HG02798 (cell line): ENCODE measurements at regions not wholly inside any gene's neighbourhood (a gene's known extent, or its start where the extent isn't known, plus 50 kb on each side); places are given as distances from the start of the nearest gene placed in this dataset.
"Not testable (repeated sequence)": the region's sequence is repeated elsewhere in the genome, so short reads cannot be mapped to it uniquely, and the experiment has no call there.

Source experiments
- ATAC-seq: cut with Tn5 transposase; IDR thresholded peaks from one replicate; pipeline ENCODE4 v1.9.1; 2021; ENCODE audit warnings: mild to moderate bottlenecking; ENCODE audit not compliant: unreplicated experiment, poor library complexity

DNA sequence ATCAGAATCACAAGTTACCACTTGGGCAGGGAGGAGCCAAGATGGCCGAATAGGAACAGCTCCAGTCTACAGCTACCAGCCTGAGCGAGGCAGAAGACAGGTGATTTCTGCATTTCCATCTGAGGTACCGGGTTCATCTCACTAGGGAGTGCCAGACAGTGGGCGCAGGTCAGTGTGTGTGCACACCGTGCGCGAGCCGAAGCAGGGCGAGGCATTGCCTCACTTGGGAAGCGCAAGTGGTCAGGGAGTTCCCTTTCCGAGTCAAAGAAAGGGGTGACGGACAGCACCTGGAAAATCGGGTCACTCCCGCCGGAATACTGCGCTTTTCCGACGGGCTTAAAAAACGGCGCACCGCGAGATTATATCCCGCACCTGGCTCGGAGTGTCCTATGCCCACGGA, 99.8 kb upstream of the PBX1 start:
- not testable (repeated sequence) for ATAC-seq

DNA sequence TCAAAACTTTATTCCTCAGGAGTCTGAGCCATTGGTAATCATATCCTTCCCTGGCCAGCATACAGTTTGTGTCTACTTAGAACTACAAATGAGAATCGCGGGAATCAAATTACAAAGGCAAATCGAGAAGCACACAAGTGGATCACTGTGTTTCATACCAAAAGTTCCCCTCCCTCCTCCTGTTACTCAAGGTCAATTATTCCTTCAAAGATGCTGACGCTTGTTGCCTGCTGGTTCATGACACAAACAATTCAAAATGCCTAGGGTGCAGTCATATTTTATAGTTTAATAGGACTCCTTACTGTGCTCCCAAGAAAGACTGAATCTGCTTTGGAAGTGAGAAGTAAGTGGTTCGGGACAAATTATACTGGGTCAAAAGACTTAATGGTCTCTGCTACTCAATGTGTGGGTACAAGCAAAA, 93.0 kb upstream of the PBX1 start:
- ATAC-seq, result no peak

DNA sequence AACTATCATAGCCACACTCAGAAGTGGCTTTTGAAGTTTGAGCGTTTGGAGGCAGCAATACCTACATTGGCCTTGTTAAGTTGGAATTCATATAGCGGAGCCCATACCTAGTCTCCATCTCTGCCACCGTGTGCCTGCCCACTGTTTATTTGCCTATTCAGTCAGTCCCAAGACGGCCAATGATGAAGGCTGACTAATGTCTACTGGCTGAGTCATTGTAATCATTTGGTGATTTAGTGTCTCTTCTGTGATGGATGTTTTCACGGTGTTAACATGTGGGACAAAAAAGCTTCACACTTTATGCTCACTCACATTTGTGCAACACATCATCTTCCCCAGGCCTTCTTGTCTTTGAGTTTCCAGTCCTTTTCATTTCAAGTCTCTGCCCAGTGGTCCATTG, 92.6 kb upstream of the PBX1 start:
- ATAC-seq, result no peak

- ATAC-seq, result no peak
Measured at GRCh38 chr1:164470996-164471395, 88.0 kb upstream of the PBX1 start.

- ATAC-seq, result no peak
Measured at GRCh38 chr1:164472841-164473240, 86.1 kb upstream of the PBX1 start.

- ATAC-seq, result no peak
Measured at GRCh38 chr1:164473544-164473943, 85.4 kb upstream of the PBX1 start.

DNA sequence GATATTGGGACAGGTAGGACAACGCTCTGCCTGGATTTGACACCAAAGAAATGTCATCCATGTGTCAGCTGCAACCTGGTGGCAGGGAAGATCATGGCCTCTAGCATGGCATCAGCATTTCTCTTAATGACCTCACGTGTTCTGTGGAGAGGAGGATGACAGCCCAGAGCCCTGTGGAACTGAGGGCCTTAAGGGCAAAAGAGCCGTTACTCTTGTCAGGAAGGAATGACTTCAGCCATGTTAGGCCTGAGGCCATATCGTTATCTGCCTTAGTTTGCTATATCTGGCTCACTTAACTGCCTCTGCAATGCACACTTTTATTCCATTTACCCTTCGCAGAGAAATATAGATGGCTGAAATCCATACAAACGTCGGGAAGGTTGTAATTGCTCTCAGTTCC, 83.2 kb upstream of the PBX1 start:
- no peak for ATAC-seq

DNA sequence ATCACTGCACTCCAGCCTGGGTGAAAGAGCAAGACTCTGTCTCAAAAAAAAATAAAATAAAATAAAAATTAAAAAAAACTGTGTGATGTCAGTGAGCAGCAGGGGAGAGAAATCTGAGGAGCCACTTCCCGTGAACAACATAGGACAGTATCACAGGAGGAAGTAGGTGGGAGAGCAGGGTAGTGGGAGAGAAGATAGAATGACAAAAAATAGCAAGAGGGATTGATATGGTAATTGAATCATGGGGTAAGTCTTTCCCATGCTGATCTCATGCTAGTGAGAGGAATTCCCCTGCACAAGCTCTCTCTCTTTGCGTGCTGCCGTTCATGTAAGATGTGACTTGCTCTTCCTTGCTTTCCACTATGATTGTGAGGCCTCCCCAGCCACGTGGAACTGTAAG, 81.6 kb upstream of the PBX1 start:
- ATAC-seq, result no peak

GRCh38 chr1:164479242-164479641, 79.7 kb upstream of the PBX1 start:
- no peak for ATAC-seq

GRCh38 chr1:164480285-164480907, 78.6 kb upstream of the PBX1 start:
- ATAC-seq, result no peak

DNA sequence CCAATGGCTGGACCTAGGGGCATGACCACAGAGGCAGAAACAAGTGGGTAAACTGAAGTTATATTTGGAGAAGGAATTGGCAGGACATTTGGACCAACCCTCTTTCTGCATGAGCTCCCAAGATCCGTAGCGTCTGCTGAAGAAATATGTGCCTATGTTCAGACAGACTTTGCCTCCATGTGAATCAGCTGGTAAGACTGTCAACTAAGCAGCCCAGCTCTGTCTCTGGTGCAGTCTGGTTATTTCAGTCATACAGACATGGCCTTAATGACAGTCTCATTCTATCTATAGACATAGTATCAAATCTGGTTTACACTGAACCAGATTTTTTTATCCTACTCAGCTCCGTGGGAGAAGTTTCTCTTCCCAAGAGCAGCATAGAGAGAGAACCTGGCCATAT, 63.1 kb upstream of the PBX1 start:
- no peak for ATAC-seq

DNA sequence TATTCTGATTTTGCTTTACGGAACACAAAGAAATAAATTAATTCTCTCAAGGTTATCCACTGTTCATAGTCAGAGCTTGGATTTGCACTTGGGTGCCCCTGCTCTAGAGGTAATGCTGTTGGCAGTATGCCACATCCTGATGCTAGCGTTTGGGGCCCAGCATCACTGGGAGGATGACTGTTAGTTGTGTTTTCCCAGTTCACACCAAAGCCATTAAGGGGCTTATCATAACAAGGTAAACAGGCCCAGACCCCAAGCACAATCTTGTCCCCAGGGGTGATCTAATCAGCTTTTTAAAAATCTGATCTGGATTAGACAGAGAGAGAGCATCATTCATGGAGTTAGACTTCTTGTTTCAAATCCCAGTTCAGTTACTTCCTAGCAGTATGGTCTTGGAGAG, 60.2 kb upstream of the PBX1 start:
- no peak for ATAC-seq

DNA sequence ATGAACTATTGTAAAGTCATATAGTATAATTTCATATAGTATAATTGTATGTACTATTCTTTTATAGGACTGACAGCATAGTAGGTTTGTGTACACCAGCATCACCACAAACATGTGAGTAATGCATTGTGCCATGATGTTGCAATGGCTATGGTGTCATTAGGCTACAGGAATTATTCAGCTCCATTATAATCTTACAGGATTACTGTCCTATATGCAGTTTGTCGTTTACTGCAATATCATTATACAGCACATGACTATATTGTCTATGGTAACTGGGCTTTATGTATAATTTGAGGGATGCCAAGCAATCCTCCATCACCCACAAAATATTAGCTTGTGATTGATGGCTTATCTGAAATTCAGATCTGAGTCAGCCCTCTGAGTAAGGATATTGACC, 54.2 kb upstream of the PBX1 start:
- ATAC-seq, result no peak
